ENCODE measurements at regions not wholly inside any gene's neighbourhood (a gene's known extent, or its start where the extent isn't known, plus 50 kb on each side); places are given as distances from the start of the nearest gene placed in this dataset.

- no peaks in the 10 kb centered on the region for H3K9me3 Mint-ChIP-seq
- H3K27me3 Mint-ChIP-seq, result peaks cover 2% of the 10 kb centered on the region
- no peaks in the 10 kb centered on the region for H3K4me1 Mint-ChIP-seq
- H3K4me3 Mint-ChIP-seq, result no peak overlapping the region
- no peaks in the 10 kb centered on the region for H3K36me3 Mint-ChIP-seq (ENCODE audit: low read depth)
- no peak overlapping the region for H3K27ac Mint-ChIP-seq
- DNase-seq, result no peak
- ATAC-seq, result no peak
Observed at GRCh38 chr22:33221568-33221967, 163.4 kb upstream of the SYN3 start.

- Mint-ChIP-seq H3K9me3 (no peaks in the 10 kb centered on the region), H3K4me3 (no peak overlapping the region)
Observed at GRCh38 chr22:33220476-33221080, 162.4 kb upstream of the SYN3 start.

DNA sequence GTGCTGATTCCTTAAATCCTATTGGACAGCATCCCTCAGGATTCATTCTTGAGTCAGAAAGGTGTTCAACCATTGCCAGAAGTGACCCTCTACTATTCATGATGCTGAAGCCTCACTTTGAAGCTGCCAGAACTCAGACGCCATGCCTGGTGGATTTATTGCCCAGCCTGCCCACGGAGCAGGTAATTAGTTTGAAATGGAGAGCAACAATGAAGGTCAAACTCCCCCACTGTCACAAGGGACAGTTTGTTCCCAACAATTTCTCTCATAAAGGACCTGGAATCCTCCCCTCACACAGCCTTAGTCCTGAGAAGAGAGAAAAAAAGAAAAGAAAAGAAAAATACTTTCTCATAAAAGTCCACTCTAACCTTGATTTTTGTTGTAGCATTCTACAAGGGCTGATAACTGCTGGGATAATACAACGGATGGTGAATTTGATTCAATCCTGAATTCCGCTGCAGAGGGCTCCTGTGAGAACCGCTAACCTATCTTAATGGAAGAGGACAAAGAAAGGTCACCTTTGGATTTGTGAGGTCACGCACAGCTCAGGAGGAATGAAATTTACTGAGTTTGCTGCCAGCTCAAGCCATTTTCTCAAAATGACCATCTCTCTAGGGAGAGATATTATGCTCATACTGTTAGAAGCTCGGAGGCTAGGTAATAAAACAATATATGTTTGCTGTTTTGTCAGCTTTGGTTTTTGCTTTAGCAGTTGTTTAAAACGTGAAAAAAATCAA, 161.6 kb upstream of the SYN3 start:
- no peaks in the 10 kb centered on the region for H3K36me3 Mint-ChIP-seq (ENCODE audit: low read depth)
- no peaks in the 10 kb centered on the region for H3K4me1 Mint-ChIP-seq
- no peak overlapping the region for H3K4me3 Mint-ChIP-seq
- peaks cover 2% of the 10 kb centered on the region for H3K27me3 Mint-ChIP-seq
- H3K9me3 Mint-ChIP-seq, result no peaks in the 10 kb centered on the region
- H3K27ac Mint-ChIP-seq, result no peak overlapping the region
- ATAC-seq (no peak), DNase-seq (no peak)

More at GRCh38 chr22:33220476-33221080, 162.4 kb upstream of the SYN3 start:
- Mint-ChIP-seq H3K27me3 (peaks cover 2% of the 10 kb centered on the region), H3K4me1 (no peaks in the 10 kb centered on the region), H3K36me3 (ENCODE audit: low read depth) (no peaks in the 10 kb centered on the region), H3K27ac (no peak overlapping the region)
- ATAC-seq, result no peak
- DNase-seq, result no peak

- Mint-ChIP-seq H3K27ac (no peak overlapping the region), H3K36me3 (ENCODE audit: low read depth) (no peaks in the 10 kb centered on the region), H3K9me3 (no peaks in the 10 kb centered on the region), H3K27me3 (no peaks in the 10 kb centered on the region), H3K4me1 (no peaks in the 10 kb centered on the region), H3K4me3 (no peak overlapping the region)
- no peak for DNase-seq
- no peak for ATAC-seq
Observed at GRCh38 chr22:33213383-33214075, 155.3 kb upstream of the SYN3 start.

DNA sequence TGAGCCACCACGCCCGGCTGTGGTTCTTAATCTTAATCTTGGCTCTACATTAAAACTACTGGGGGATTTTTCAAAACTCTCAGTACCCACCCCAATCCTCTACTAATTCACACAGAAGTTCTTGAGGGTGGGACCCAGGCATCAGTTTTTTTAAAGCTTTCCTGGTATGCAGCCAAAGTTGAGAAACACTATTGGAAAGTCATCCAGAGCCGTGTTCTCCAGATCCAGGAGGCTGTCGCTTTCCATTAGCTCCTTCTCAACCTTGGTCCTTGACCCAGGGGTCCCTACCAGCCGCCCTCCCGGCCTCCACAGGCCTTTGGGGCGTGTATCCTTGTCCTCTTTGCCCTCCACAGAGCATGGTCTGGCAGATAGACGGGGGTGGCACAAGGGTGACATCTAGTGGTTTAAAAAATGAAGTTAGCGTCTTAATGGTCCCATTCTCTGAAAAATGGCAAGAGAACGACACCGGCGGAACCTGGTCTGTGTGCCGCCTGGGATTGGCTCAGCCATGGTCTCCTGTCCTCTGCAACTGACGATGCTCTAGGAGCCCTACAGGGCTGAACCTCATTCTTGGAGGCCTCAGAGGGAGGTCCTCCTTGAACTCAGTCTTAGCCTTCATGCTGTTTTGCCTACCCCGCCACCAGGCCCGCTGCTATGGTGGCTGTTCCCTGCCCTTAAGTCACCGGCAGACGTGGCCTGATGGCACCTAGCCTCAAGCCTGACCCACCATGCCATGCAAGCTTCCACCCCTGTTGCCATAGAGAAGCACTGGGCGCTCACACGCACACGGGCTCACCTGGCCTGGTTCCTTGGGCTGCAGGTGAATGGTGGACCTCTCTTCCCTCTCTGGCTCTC, 152.0 kb upstream of the SYN3 start:
- Mint-ChIP-seq H3K4me3 (no peak overlapping the region), H3K9me3 (no peaks in the 10 kb centered on the region), H3K36me3 (ENCODE audit: low read depth) (no peaks in the 10 kb centered on the region), H3K27me3 (peaks cover 5% of the 10 kb centered on the region), H3K27ac (no peak overlapping the region), H3K4me1 (no peaks in the 10 kb centered on the region)
- DNase-seq, result peak; percentile 12
- peak; percentile 46 for ATAC-seq

GRCh38 chr22:33204408-33204807, 146.2 kb upstream of the SYN3 start:
- no peak for DNase-seq
- no peak for ATAC-seq
- peaks cover 22% of the 10 kb centered on the region for H3K27me3 Mint-ChIP-seq
- no peaks in the 10 kb centered on the region for H3K36me3 Mint-ChIP-seq (ENCODE audit: low read depth)
- no peaks in the 10 kb centered on the region for H3K9me3 Mint-ChIP-seq
- no peak overlapping the region for H3K27ac Mint-ChIP-seq
- H3K4me1 Mint-ChIP-seq, result peaks cover 3% of the 10 kb centered on the region
- H3K4me3 Mint-ChIP-seq, result no peak overlapping the region

- peaks cover 23% of the 10 kb centered on the region for H3K27me3 Mint-ChIP-seq
- no peak overlapping the region for H3K27ac Mint-ChIP-seq
- H3K9me3 Mint-ChIP-seq, result no peaks in the 10 kb centered on the region
- peaks cover 3% of the 10 kb centered on the region for H3K4me1 Mint-ChIP-seq
- H3K36me3 Mint-ChIP-seq (ENCODE audit: low read depth), result no peaks in the 10 kb centered on the region
- H3K4me3 Mint-ChIP-seq, result no peak overlapping the region
- ATAC-seq, result no peak
- no peak for DNase-seq
Observed at GRCh38 chr22:33202455-33202854, 144.3 kb upstream of the SYN3 start.

DNA sequence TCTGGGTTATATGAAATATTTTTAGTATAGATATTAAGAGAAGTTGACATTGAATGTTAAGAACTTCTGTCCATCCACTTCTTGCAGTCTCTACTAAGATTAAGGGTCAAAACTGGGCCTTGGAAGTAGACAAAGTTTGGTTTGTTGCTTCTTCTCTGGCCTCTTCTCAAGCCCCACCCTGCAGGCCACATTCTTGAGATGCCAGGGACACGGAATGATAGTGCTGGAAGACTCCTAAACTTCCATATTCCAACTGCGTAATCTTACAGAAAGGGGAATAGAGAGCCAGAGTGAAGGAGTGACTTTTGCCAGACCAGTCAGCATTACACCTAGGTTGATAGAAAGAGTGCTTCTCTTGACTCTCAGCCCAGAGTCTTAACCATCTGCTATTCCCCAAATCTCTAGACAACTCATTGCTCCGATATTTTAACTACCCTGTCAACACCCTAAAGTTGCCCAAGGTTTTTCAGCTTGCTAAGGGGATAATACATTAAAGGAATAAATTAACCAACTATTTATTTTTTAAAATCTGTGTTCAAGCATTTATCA, 136.4 kb upstream of the SYN3 start:
- H3K4me1 Mint-ChIP-seq, result no peaks in the 10 kb centered on the region
- no peak overlapping the region for H3K4me3 Mint-ChIP-seq
- H3K27ac Mint-ChIP-seq, result no peak overlapping the region
- peaks cover 10% of the 10 kb centered on the region for H3K27me3 Mint-ChIP-seq
- H3K9me3 Mint-ChIP-seq, result no peaks in the 10 kb centered on the region
- no peak for DNase-seq
- ATAC-seq, result no peak
- no peaks in the 10 kb centered on the region for H3K36me3 Mint-ChIP-seq (ENCODE audit: low read depth)

DNA sequence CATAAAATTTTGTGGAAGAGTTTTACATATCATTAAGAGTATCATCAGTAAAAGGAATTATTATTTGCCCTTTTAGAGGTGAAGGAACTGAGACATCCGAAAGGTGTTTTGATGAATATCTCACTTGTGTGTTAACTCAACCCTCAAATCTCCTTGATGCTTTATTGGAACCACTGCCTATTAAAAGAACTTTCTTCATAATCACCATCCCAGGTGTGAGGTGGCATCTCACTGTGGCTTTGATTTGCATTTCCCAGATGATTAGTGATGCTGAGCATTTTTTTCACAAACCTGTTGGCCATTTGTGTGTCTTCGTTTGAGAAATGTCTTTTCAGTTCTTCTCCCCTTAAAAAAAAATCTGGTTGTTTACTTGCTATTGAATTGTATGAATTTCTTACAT, 134.0 kb upstream of the SYN3 start:
- no peak for DNase-seq
- no peaks in the 10 kb centered on the region for H3K36me3 Mint-ChIP-seq (ENCODE audit: low read depth)
- no peak for ATAC-seq

GRCh38 chr22:33188326-33188725, 130.1 kb upstream of the SYN3 start:
- H3K27me3 Mint-ChIP-seq, result peaks cover 8% of the 10 kb centered on the region
- DNase-seq (no peak), ATAC-seq (no peak)
- H3K36me3 Mint-ChIP-seq (ENCODE audit: low read depth), result no peaks in the 10 kb centered on the region
- no peaks in the 10 kb centered on the region for H3K4me1 Mint-ChIP-seq
- peaks cover 5% of the 10 kb centered on the region for H3K9me3 Mint-ChIP-seq
- H3K27ac Mint-ChIP-seq, result no peak overlapping the region
- H3K4me3 Mint-ChIP-seq, result no peak overlapping the region

More for the DNA sequence above, 134.0 kb upstream of the SYN3 start:
- no peak overlapping the region for H3K27ac Mint-ChIP-seq
- peaks cover 9% of the 10 kb centered on the region for H3K27me3 Mint-ChIP-seq
- H3K4me3 Mint-ChIP-seq, result no peak overlapping the region
- peaks cover 3% of the 10 kb centered on the region for H3K9me3 Mint-ChIP-seq
- no peaks in the 10 kb centered on the region for H3K4me1 Mint-ChIP-seq

DNA sequence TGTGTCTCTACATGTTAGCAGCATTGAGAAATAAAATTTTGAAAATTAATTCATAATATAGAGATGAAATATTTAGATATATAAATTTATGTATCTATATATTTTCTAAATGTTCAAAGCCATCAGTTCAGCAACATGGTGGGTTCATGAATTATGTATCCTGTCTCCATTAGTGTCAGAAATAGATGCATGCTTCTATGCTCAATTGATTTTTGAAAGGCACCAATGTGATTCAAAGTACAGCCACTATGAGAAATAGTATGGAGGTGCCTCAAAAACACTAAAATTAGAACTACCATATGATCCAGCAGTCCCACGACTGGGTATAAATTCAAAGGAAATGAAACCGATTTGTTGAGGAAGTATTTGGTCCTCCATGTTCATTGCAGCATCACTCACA, 128.6 kb upstream of the SYN3 start:
- peaks cover 5% of the 10 kb centered on the region for H3K9me3 Mint-ChIP-seq
- H3K36me3 Mint-ChIP-seq (ENCODE audit: low read depth), result no peaks in the 10 kb centered on the region
- DNase-seq (no peak), ATAC-seq (no peak)
- no peak overlapping the region for H3K4me3 Mint-ChIP-seq
- no peaks in the 10 kb centered on the region for H3K4me1 Mint-ChIP-seq
- peaks cover 5% of the 10 kb centered on the region for H3K27me3 Mint-ChIP-seq
- no peak overlapping the region for H3K27ac Mint-ChIP-seq

DNA sequence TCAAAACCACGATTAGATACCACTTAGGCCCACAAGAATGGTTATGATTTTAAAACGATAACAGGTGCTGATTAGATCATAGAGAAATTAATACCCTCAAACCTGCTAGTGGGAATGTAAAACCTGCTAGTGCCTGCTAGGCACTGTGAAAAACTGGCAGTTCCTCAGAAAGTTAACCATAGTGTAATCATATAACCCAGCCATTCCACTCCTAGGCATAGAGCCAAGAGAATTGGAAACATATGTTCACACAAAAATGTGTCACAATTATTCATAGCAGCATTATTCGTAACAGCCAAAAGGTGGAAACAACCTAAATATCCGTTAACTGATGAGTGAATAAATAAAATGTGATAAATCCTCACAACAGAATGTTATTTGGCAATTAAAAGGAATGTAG, 122.2 kb upstream of the SYN3 start:
- Mint-ChIP-seq H3K27ac (no peak overlapping the region), H3K27me3 (peaks cover under 1% of the 10 kb centered on the region), H3K4me3 (no peak overlapping the region), H3K36me3 (ENCODE audit: low read depth) (no peaks in the 10 kb centered on the region), H3K4me1 (no peaks in the 10 kb centered on the region), H3K9me3 (no peaks in the 10 kb centered on the region)
- no peak for DNase-seq
- no peak for ATAC-seq

GRCh38 chr22:33167998-33168790, 110.0 kb upstream of the SYN3 start:
- H3K36me3 Mint-ChIP-seq (ENCODE audit: low read depth), result no peaks in the 10 kb centered on the region
- H3K4me3 Mint-ChIP-seq, result no peak overlapping the region
- no peak for DNase-seq
- peaks cover 6% of the 10 kb centered on the region for H3K27me3 Mint-ChIP-seq
- no peaks in the 10 kb centered on the region for H3K4me1 Mint-ChIP-seq
- ATAC-seq, result no peak
- H3K27ac Mint-ChIP-seq, result no peak overlapping the region
- no peaks in the 10 kb centered on the region for H3K9me3 Mint-ChIP-seq

DNA sequence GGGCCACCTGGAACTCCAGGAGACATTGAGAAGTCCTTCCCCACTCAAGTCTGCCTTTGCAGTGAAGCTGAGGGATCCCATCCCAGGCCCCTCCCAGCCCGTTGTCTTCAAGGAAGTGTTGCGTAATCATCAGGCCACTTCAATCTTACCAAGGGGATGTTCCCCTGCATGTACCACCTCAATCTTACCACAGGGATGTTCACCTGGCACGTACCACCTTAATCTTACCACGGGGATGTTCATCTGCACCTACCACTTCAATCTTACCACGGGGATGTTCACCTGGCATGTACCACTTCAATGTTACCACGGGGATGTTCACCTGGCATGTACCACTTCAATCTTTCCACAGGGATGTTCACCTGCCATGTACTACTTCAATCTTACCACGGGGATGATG, 108.0 kb upstream of the SYN3 start:
- no peak overlapping the region for H3K4me3 Mint-ChIP-seq
- ATAC-seq, result no peak
- no peaks in the 10 kb centered on the region for H3K36me3 Mint-ChIP-seq (ENCODE audit: low read depth)
- H3K9me3 Mint-ChIP-seq, result no peaks in the 10 kb centered on the region
- no peak for DNase-seq
- peaks cover 6% of the 10 kb centered on the region for H3K27me3 Mint-ChIP-seq
- no peak overlapping the region for H3K27ac Mint-ChIP-seq
- no peaks in the 10 kb centered on the region for H3K4me1 Mint-ChIP-seq

Data from activated naive CD8-positive, alpha-beta T cell treated with anti-CD3 and anti-CD28 coated beads, Interleukin-2, amount 50 U/mL, for 24 hours (primary cell).